Neural progenitor cell (in vitro differentiated cells): ENCODE measurements at regions not wholly inside any gene's neighbourhood (a gene's known extent, or its start where the extent isn't known, plus 50 kb on each side); places are given as distances from the start of the nearest gene placed in this dataset.

ENCODE experiments used
- DNase-seq: peaks from one replicate; pipeline ENCODE4 v3.0.0-alpha.2; 2016; ENCODE audit warnings: low spot score
- H2AFZ ChIP-seq: fragments of 200-600 bp; sonication (generic); replicated peaks from 2 replicates; pipeline ENCODE4 v1.6.1; 2016; ENCODE audit warnings: antibody characterized with exemption
- H3F3A ChIP-seq: fragments of 200-600 bp; sonication (generic); 2 replicates; pipeline ENCODE4 v1.6.1; 2016; ENCODE audit warnings: antibody characterized with exemption, low read depth
- H3K27ac ChIP-seq: fragments of 200-600 bp; sonication (generic); 2 replicates; pipeline ENCODE4 v1.5.1; 2016; ENCODE audit warnings: mild to moderate bottlenecking
- H3K27me3 ChIP-seq: fragments of 200-600 bp; sonication (generic); 2 replicates; pipeline ENCODE4 v1.6.1; 2016; ENCODE audit warnings: mild to moderate bottlenecking, moderate library complexity
- H3K36me3 ChIP-seq: fragments of 200-600 bp; sonication (generic); 2 replicates; pipeline ENCODE4 v1.5.1; 2016
- H3K4me1 ChIP-seq: fragments of 200-600 bp; sonication (generic); 2 replicates; pipeline ENCODE4 v1.6.1; 2016; ENCODE audit warnings: mixed run types
- H3K4me2 ChIP-seq: fragments of 200-600 bp; sonication (generic); 2 replicates; pipeline ENCODE4 v1.6.1; 2016
- H3K4me3 ChIP-seq: fragments of 200-600 bp; sonication (generic); 2 replicates; pipeline ENCODE4 v1.5.1; 2016
- H3K79me2 ChIP-seq: fragments of 200-600 bp; sonication (generic); 2 replicates; pipeline ENCODE4 v1.6.1; 2016; ENCODE audit warnings: low read depth
- H3K9ac ChIP-seq: fragments of 200-600 bp; sonication (generic); 2 replicates; pipeline ENCODE4 v1.6.1; 2016
- H3K9me3 ChIP-seq: fragments of 200-600 bp; sonication (generic); 2 replicates; pipeline ENCODE4 v1.5.1; 2016; ENCODE audit warnings: low read depth
- H4K20me1 ChIP-seq: fragments of 200-600 bp; sonication (generic); 2 replicates; pipeline ENCODE4 v1.6.1; 2016; ENCODE audit warnings: low read depth
- H3K27ac Mint-ChIP-seq: 3 replicates; pipeline ENCODE4 v1.8.0; 2021; ENCODE audit warnings: mixed read lengths
- H3K27me3 Mint-ChIP-seq: 2 replicates; pipeline ENCODE4 v1.8.0; 2022; ENCODE audit warnings: low read depth, mild to moderate bottlenecking, inconsistent platforms, moderate library complexity, mixed read lengths; ENCODE audit not compliant: insufficient read depth
- H3K36me3 Mint-ChIP-seq: 3 replicates; pipeline ENCODE4 v1.8.0; 2021; ENCODE audit warnings: mixed read lengths
- H3K4me1 Mint-ChIP-seq: 3 replicates; pipeline ENCODE4 v1.8.0; 2021; ENCODE audit warnings: mixed read lengths
- H3K4me3 Mint-ChIP-seq: 3 replicates; pipeline ENCODE4 v1.8.0; 2021; ENCODE audit warnings: mild to moderate bottlenecking, moderate library complexity, mixed read lengths
- H3K9me3 Mint-ChIP-seq: 3 replicates; pipeline ENCODE4 v1.8.0; 2020; ENCODE audit warnings: mixed read lengths
- CTCF ChIP-seq: fragments of 200-600 bp; sonication (generic); IDR thresholded peaks from 2 replicates; pipeline ENCODE4 v1.5.1; 2017; ENCODE audit warnings: antibody characterized with exemption, mild to moderate bottlenecking
- EZH2 ChIP-seq: fragments of 200-600 bp; sonication (generic); IDR thresholded peaks from 2 replicates; pipeline ENCODE4 v1.6.1; 2017; ENCODE audit warnings: antibody characterized with exemption, mild to moderate bottlenecking, moderate library complexity
- EZH2phosphoT487 ChIP-seq: fragments of 200-600 bp; sonication (generic); IDR thresholded peaks from 2 replicates; pipeline ENCODE4 v1.6.1; 2017; ENCODE audit warnings: antibody characterized with exemption

GRCh38 chr1:238964631-238965030 is 421.7 kb upstream of the CHRM3 start:
- Mint-ChIP-seq H3K4me3 (no peak overlapping the region), H3K36me3 (no peaks in the 10 kb centered on the region), H3K9me3 (peaks cover 2% of the 10 kb centered on the region), H3K4me1 (peaks cover 3% of the 10 kb centered on the region), H3K27ac (no peak overlapping the region), H3K27me3 (no peaks in the 10 kb centered on the region)
- no peaks in the 10 kb centered on the region for H3K4me1 ChIP-seq
- no peaks in the 10 kb centered on the region for H3K36me3 ChIP-seq
- no peak overlapping the region for H3K4me2 ChIP-seq
- no peaks in the 10 kb centered on the region for H4K20me1 ChIP-seq
- TF ChIP-seq EZH2phosphoT487 (no peak), CTCF (no peak)
- H3K79me2 ChIP-seq: no peaks in the 10 kb centered on the region
- H3K27ac ChIP-seq: no peak overlapping the region
- no peak for DNase-seq
- no peak overlapping the region for H3K4me3 ChIP-seq
- H3K9ac ChIP-seq: no peak overlapping the region
- H3K27me3 ChIP-seq: no peaks in the 10 kb centered on the region
- H2AFZ ChIP-seq: no peak overlapping the region
- no peaks in the 10 kb centered on the region for H3K9me3 ChIP-seq
- no peaks in the 10 kb centered on the region for H3F3A ChIP-seq

GRCh38 chr1:238962941-238963340 is 423.4 kb upstream of the CHRM3 start:
- Histone ChIP-seq H3K27me3 (no peaks in the 10 kb centered on the region), H4K20me1 (no peaks in the 10 kb centered on the region), H3K9ac (no peak overlapping the region), H3K4me3 (no peak overlapping the region), H3F3A (no peaks in the 10 kb centered on the region), H3K27ac (no peak overlapping the region), H3K36me3 (no peaks in the 10 kb centered on the region), H3K4me2 (no peak overlapping the region), H2AFZ (no peak overlapping the region), H3K9me3 (no peaks in the 10 kb centered on the region), H3K79me2 (no peaks in the 10 kb centered on the region), H3K4me1 (no peaks in the 10 kb centered on the region)
- DNase-seq: no peak
- no peaks in the 10 kb centered on the region for H3K27me3 Mint-ChIP-seq
- peaks cover 3% of the 10 kb centered on the region for H3K4me1 Mint-ChIP-seq
- no peak overlapping the region for H3K4me3 Mint-ChIP-seq
- TF ChIP-seq EZH2phosphoT487: no peak
- no peak for TF ChIP-seq EZH2
- TF ChIP-seq CTCF: no peak
- H3K9me3 Mint-ChIP-seq: peaks cover 2% of the 10 kb centered on the region
- no peak overlapping the region for H3K27ac Mint-ChIP-seq
- no peaks in the 10 kb centered on the region for H3K36me3 Mint-ChIP-seq

GRCh38 chr1:238961790-238962189 is 424.6 kb upstream of the CHRM3 start:
- Histone ChIP-seq H3K9me3 (no peaks in the 10 kb centered on the region), H3K4me3 (no peak overlapping the region), H3K27me3 (no peaks in the 10 kb centered on the region), H3K9ac (no peak overlapping the region), H3K27ac (no peak overlapping the region), H3F3A (no peaks in the 10 kb centered on the region), H3K36me3 (no peaks in the 10 kb centered on the region), H3K4me2 (no peak overlapping the region), H4K20me1 (no peaks in the 10 kb centered on the region), H2AFZ (no peak overlapping the region), H3K79me2 (no peaks in the 10 kb centered on the region), H3K4me1 (no peaks in the 10 kb centered on the region)
- Mint-ChIP-seq H3K9me3 (peaks cover 2% of the 10 kb centered on the region), H3K27ac (no peak overlapping the region), H3K27me3 (no peaks in the 10 kb centered on the region), H3K4me1 (peaks cover 3% of the 10 kb centered on the region), H3K36me3 (no peaks in the 10 kb centered on the region), H3K4me3 (no peak overlapping the region)
- TF ChIP-seq CTCF: no peak
- TF ChIP-seq EZH2: no peak
- TF ChIP-seq EZH2phosphoT487: no peak
- no peak for DNase-seq

GRCh38 chr1:238960071-238960470 is 426.3 kb upstream of the CHRM3 start:
- Histone ChIP-seq H3F3A (no peaks in the 10 kb centered on the region), H3K27ac (no peak overlapping the region), H4K20me1 (no peaks in the 10 kb centered on the region), H3K79me2 (no peaks in the 10 kb centered on the region), H3K27me3 (no peaks in the 10 kb centered on the region), H3K36me3 (no peaks in the 10 kb centered on the region), H3K4me1 (no peaks in the 10 kb centered on the region), H3K9ac (no peak overlapping the region), H3K4me2 (no peak overlapping the region), H3K4me3 (no peak overlapping the region), H2AFZ (no peak overlapping the region), H3K9me3 (no peaks in the 10 kb centered on the region)
- peaks cover 2% of the 10 kb centered on the region for H3K9me3 Mint-ChIP-seq
- H3K36me3 Mint-ChIP-seq: no peaks in the 10 kb centered on the region
- no peak overlapping the region for H3K27ac Mint-ChIP-seq
- H3K27me3 Mint-ChIP-seq: no peaks in the 10 kb centered on the region
- TF ChIP-seq EZH2phosphoT487: no peak
- no peak for TF ChIP-seq CTCF
- no peak for TF ChIP-seq EZH2
- H3K4me1 Mint-ChIP-seq: peaks cover 7% of the 10 kb centered on the region
- H3K4me3 Mint-ChIP-seq: no peak overlapping the region
- DNase-seq: no peak
